Uterus (tissue), 2 donors: ENCODE measurements at regions not wholly inside any gene's neighbourhood (a gene's known extent, or its start where the extent isn't known, plus 50 kb on each side); places are given as distances from the start of the nearest gene placed in this dataset.
"Not testable (repeated sequence)": the region's sequence is repeated elsewhere in the genome, so short reads cannot be mapped to it uniquely, and the experiment has no call there.

Source experiments
- CTCF ChIP-seq, 4 experiments: fragments of 200-600 bp in 2 of 4; fragments of 450-650 bp in 2 of 4; sonication (generic) in 2 of 4; IDR thresholded peaks; one replicate each; pipeline ENCODE4 v1.5.1; 2016 to 2019; ENCODE audit warnings: antibody characterized with exemption in 4 of 4, mild to moderate bottlenecking in 2 of 4, moderate library complexity in 1 of 4
- POLR2A ChIP-seq, 2 donors: fragments of 450-650 bp; IDR thresholded peaks; one replicate each; pipeline ENCODE4 v1.6.1; 2016; ENCODE audit warnings: antibody characterized with exemption in 2 of 2, mild to moderate bottlenecking in 1 of 2, moderate library complexity in 1 of 2

DNA sequence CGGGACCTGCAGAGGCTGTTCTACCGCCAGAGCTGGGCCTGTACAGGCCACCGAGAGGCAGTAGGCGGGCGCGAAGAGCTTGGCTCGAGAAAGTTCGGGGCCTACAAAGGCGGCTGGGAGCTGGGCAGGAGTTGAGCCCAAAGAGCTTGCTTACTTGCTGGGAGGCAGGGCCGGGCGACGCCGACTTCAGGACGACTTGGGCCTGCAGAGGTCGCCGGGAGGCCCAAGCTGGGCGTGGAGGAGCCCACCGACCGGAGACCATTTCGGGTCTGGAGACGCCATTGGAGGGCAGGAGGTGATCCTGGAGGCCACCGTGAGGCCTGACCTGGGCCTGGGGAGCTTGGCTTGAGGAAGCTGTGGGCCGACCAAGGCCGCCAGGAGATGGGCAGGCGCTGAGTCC is 258.4 kb upstream of the NUPR2 start:
- TF ChIP-seq POLR2A, CTCF (IDR thresholded peaks at IDR 0.05): not testable (repeated sequence)
